Fibroblast of lung (primary cell): ENCODE measurements at regions not wholly inside any gene's neighbourhood (a gene's known extent, or its start where the extent isn't known, plus 50 kb on each side); places are given as distances from the start of the nearest gene placed in this dataset.

Experiments used
- DNase-seq, 2 donors: peaks; one replicate each; pipeline versions ENCODE4 v3.0.0 to v3.0.0-alpha.2; 2010; ENCODE audit warnings: low read depth in 2 of 2
- H2AFZ ChIP-seq: 2 replicates; pipeline ENCODE4 v1.5.1; 2012; ENCODE audit warnings: low read length, control low read depth, inconsistent platforms
- H3K27ac ChIP-seq: 2 replicates; pipeline ENCODE4 v1.5.1; 2011; ENCODE audit warnings: low read length, control low read depth; ENCODE audit not compliant: insufficient read depth
- H3K27me3 ChIP-seq: 2 replicates; pipeline ENCODE4 v1.5.1; 2011; ENCODE audit warnings: mild to moderate bottlenecking, low read length; ENCODE audit not compliant: control insufficient read depth, insufficient read depth
- H3K36me3 ChIP-seq: 2 replicates; pipeline ENCODE4 v1.5.1; 2011; ENCODE audit warnings: low read length; ENCODE audit not compliant: control insufficient read depth, insufficient read depth
- H3K4me1 ChIP-seq: 2 replicates; pipeline ENCODE4 v1.5.1; 2011; ENCODE audit warnings: low read length; ENCODE audit not compliant: control insufficient read depth, insufficient read depth; ENCODE audit errors: extremely low read depth
- H3K4me2 ChIP-seq: 2 replicates; pipeline ENCODE4 v1.5.1; 2011; ENCODE audit warnings: low read length, control low read depth; ENCODE audit not compliant: insufficient read depth; ENCODE audit errors: extremely low read depth
- H3K4me3 ChIP-seq, 4 experiments: fragments of 200-600 bp in 1 of 4; sonication (generic) in 1 of 4; replicated peaks in 1 of 4; 2 replicates each; pipeline ENCODE4 v1.5.1; 2011 to 2016; ENCODE audit warnings: low read length in 4 of 4, low read depth in 3 of 4, mild to moderate bottlenecking in 3 of 4, control low read depth in 2 of 4, inconsistent platforms in 1 of 4, mixed read lengths in 1 of 4; ENCODE audit not compliant: insufficient read depth in 1 of 4; ENCODE audit errors: control extremely low read depth in 1 of 4
- H3K79me2 ChIP-seq: 2 replicates; pipeline ENCODE4 v1.5.1; 2012; ENCODE audit warnings: mild to moderate bottlenecking, low read length, inconsistent platforms; ENCODE audit not compliant: control insufficient read depth, insufficient read depth
- H3K9ac ChIP-seq: 2 replicates; pipeline ENCODE4 v1.5.1; 2011; ENCODE audit warnings: mild to moderate bottlenecking, low read length, control low read depth; ENCODE audit not compliant: insufficient read depth
- H3K9me3 ChIP-seq: 2 replicates; pipeline ENCODE4 v1.5.1; 2012; ENCODE audit warnings: low read depth, low read length; ENCODE audit not compliant: control insufficient read depth, insufficient read depth
- H4K20me1 ChIP-seq: 2 replicates; pipeline ENCODE4 v1.5.1; 2011; ENCODE audit warnings: low read length; ENCODE audit not compliant: control insufficient read depth, insufficient read depth; ENCODE audit errors: extremely low read depth
- EZH2 ChIP-seq: IDR thresholded peaks from 2 replicates; pipeline ENCODE4 v1.5.1; 2012; ENCODE audit warnings: low read length, control low read depth, mild to moderate bottlenecking; ENCODE audit errors: missing control alignments
- TF ChIP-seq, protein P1 (sequence below), 2 donors: IDR thresholded peaks in 1 of 2; conservative IDR thresholded peaks in 1 of 2; 1 replicate in 1 of 2; 2 replicates in 1 of 2; pipeline ENCODE4 v1.5.1; 2011 to 2012; ENCODE audit warnings: low read length in 2 of 2, control low read depth in 1 of 2, inconsistent platforms in 1 of 2, low read depth in 1 of 2, mild to moderate bottlenecking in 1 of 2

DNA sequence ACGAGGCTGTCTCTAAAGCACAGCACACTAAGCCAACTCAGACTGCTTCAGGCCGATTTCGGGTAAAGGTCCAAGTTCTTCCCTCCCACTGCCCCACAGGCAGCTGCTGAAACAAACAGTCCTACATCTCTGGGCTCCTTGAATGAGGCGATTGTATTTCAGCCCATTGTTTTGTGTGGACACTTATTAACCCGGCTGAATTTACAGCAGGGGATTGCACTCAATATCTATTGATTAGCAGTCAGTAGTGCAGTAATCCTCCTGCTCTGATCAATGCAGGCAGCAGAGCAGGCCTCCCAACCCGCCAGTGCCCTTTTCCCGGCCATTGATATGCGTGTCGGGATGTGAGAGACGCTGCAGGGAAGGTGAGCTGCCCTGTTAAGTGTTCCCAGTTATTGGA, 330.1 kb downstream of the CMPK2 start:
- H3K4me2 ChIP-seq: no peak overlapping the region
- no peaks in the 10 kb centered on the region for H3K9me3 ChIP-seq
- H3K36me3 ChIP-seq: no peaks in the 10 kb centered on the region
- no peak overlapping the region for H2AFZ ChIP-seq
- no peak overlapping the region for H3K9ac ChIP-seq
- no peaks in the 10 kb centered on the region for H3K27me3 ChIP-seq
- H3K27ac ChIP-seq: no peak overlapping the region
- no peaks in the 10 kb centered on the region for H3K4me1 ChIP-seq
- no peak for DNase-seq
- H3K4me3 ChIP-seq: no peak overlapping the region
- TF ChIP-seq, protein P1, sequence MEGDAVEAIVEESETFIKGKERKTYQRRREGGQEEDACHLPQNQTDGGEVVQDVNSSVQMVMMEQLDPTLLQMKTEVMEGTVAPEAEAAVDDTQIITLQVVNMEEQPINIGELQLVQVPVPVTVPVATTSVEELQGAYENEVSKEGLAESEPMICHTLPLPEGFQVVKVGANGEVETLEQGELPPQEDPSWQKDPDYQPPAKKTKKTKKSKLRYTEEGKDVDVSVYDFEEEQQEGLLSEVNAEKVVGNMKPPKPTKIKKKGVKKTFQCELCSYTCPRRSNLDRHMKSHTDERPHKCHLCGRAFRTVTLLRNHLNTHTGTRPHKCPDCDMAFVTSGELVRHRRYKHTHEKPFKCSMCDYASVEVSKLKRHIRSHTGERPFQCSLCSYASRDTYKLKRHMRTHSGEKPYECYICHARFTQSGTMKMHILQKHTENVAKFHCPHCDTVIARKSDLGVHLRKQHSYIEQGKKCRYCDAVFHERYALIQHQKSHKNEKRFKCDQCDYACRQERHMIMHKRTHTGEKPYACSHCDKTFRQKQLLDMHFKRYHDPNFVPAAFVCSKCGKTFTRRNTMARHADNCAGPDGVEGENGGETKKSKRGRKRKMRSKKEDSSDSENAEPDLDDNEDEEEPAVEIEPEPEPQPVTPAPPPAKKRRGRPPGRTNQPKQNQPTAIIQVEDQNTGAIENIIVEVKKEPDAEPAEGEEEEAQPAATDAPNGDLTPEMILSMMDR (conservative IDR thresholded peaks at IDR 0.05 in 1 of 2, IDR thresholded peaks at IDR 0.05 in 1 of 2; ENCODE audit: low read depth in 1 of 2, low read length in 2 of 2): no peak
- TF ChIP-seq EZH2: no peak
- H3K79me2 ChIP-seq: no peaks in the 10 kb centered on the region
- H4K20me1 ChIP-seq: no peaks in the 10 kb centered on the region

DNA sequence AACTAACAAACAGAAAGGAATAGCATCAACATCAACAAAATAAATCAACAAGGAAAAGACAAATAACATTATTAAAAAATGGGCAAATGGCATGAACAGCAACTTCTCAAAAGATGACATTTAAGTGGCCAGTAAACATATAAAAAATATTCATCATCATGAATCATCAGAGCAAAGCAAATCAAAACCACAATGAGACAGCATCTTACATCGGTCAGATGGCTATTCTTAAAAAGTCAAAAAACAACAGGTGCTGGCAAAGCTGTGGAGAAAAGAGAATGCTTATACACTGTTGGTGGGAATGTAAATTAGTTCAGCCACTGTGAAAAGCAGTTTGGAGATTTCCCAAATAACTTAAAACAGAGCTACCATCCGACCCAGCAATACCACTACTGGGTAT, 327.1 kb downstream of the CMPK2 start:
- peak in 1 of 2 donors; percentile 31 for DNase-seq
- no peak for TF ChIP-seq EZH2
- TF ChIP-seq, protein P1 (conservative IDR thresholded peaks at IDR 0.05 in 1 of 2, IDR thresholded peaks at IDR 0.05 in 1 of 2; ENCODE audit: low read depth in 1 of 2, low read length in 2 of 2): no peak
- H3K79me2 ChIP-seq: no peaks in the 10 kb centered on the region
- no peaks in the 10 kb centered on the region for H3K4me1 ChIP-seq
- no peak overlapping the region for H3K4me2 ChIP-seq
- H3K9ac ChIP-seq: no peak overlapping the region
- H4K20me1 ChIP-seq: no peaks in the 10 kb centered on the region
- H3K9me3 ChIP-seq: no peaks in the 10 kb centered on the region
- H2AFZ ChIP-seq: no peak overlapping the region
- no peak overlapping the region for H3K4me3 ChIP-seq
- H3K27ac ChIP-seq: no peak overlapping the region
- no peaks in the 10 kb centered on the region for H3K27me3 ChIP-seq
- H3K36me3 ChIP-seq: no peaks in the 10 kb centered on the region

DNA sequence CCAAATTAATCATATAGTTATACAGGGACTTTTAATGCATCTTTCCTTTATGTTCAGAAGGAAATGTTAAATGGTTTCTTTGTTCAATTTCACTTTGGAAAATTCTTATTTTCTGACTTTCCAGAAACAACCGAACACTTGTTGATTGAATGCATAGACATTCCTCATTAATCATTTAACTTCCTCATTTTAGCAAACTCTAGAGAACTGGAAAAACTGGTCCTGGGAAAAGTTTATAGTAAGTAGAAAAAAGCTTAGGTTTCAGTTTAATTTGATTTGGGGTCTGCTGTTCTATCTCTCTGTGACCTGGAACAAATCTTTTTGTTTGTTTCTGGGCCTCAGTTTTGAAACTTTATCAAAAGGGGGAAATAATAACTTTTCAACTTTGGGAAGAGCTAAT, 320.4 kb downstream of the CMPK2 start:
- H3K27me3 ChIP-seq: no peaks in the 10 kb centered on the region
- no peak overlapping the region for H3K4me3 ChIP-seq
- H3K79me2 ChIP-seq: no peaks in the 10 kb centered on the region
- DNase-seq: no peak
- no peak overlapping the region for H3K9ac ChIP-seq
- no peak overlapping the region for H3K27ac ChIP-seq
- no peaks in the 10 kb centered on the region for H4K20me1 ChIP-seq
- TF ChIP-seq, protein P1 (conservative IDR thresholded peaks at IDR 0.05 in 1 of 2, IDR thresholded peaks at IDR 0.05 in 1 of 2; ENCODE audit: low read depth in 1 of 2, low read length in 2 of 2): no peak
- TF ChIP-seq EZH2: no peak
- H3K36me3 ChIP-seq: no peaks in the 10 kb centered on the region
- H3K4me2 ChIP-seq: no peak overlapping the region
- H3K9me3 ChIP-seq: no peaks in the 10 kb centered on the region
- H3K4me1 ChIP-seq: no peaks in the 10 kb centered on the region
- H2AFZ ChIP-seq: no peak overlapping the region
